HepG2 (cell line): ENCODE measurements at regions not wholly inside any gene's neighbourhood (a gene's known extent, or its start where the extent isn't known, plus 50 kb on each side); places are given as distances from the start of the nearest gene placed in this dataset.

Experiments
- ATAC-seq: fragments of 200-7000 bp; cut with Tn5 transposase; 3 replicates; pipeline ENCODE4 v1.9.1; 2020; ENCODE audit warnings: mild to moderate bottlenecking, moderate library complexity
- BruUV-seq: library from RNA; stranded (reverse); fragments of 400-500 nt; replicated peaks from 2 replicates; lab custom pipeline; 2021; lab: Mats Ljungman, UMichigan
- CTCF ChIA-PET: fragments of 300-600 bp; formaldehyde crosslinking; extraction: SDS; loops from one replicate; lab custom pipeline; 2021; ENCODE audit warnings: low total read pairs, inconsistent platforms, low intra/inter-chr PET ratio; lab: Yijun Ruan, JAX
- POLR2A ChIA-PET: fragments of 350-600 bp; sonication (Branson Sonifier 250); formaldehyde crosslinking; loops from one replicate; lab custom pipeline; 2020; ENCODE audit warnings: antibody characterized with exemption, inconsistent platforms; lab: Yijun Ruan, JAX
- DNase-seq: peaks from one replicate; pipeline ENCODE4 v3.0.0-alpha.2; 2015; ENCODE audit warnings: low spot score
- FAIRE-seq: peaks from 3 replicates; lab custom pipeline; 2011; peaks lifted over from hg19 to GRCh38; lab: Jason Lieb, UNC
- H2AFZ ChIP-seq: one replicate; pipeline ENCODE4 v1.6.1; 2011; ENCODE audit warnings: low read length, inconsistent platforms
- H3K27ac ChIP-seq: fragments of 300-600 bp; 3 replicates; pipeline ENCODE4 v1.8.0; 2011; ENCODE audit warnings: mixed run types, mild to moderate bottlenecking, mixed read lengths, low read length, inconsistent platforms; ENCODE audit not compliant: insufficient read depth; ENCODE audit errors: extremely low read length
- H3K27me3 ChIP-seq, 2 experiments: fragments of 200-600 bp in 1 of 2; 2 replicates in 1 of 2; 3 replicates in 1 of 2; pipeline versions ENCODE4 v1.6.0 to v1.8.0; 2011; ENCODE audit warnings: low read length in 2 of 2, mild to moderate bottlenecking in 2 of 2, moderate library complexity in 2 of 2, inconsistent platforms in 1 of 2; ENCODE audit not compliant: insufficient read depth in 2 of 2, control insufficient read depth in 1 of 2
- H3K36me3 ChIP-seq, 2 experiments: fragments of 200-600 bp in 1 of 2; replicated peaks in 1 of 2; 2 replicates in 1 of 2; 3 replicates in 1 of 2; pipeline versions ENCODE4 v1.5.1 to v1.8.0; 2011; ENCODE audit warnings: low read length in 2 of 2, inconsistent platforms in 1 of 2; ENCODE audit not compliant: insufficient read depth in 2 of 2, control insufficient read depth in 1 of 2
- H3K4me1 ChIP-seq: 2 replicates; pipeline ENCODE4 v1.5.1; 2012; ENCODE audit warnings: low read length, inconsistent platforms; ENCODE audit not compliant: insufficient read depth
- H3K4me2 ChIP-seq: 2 replicates; pipeline ENCODE4 v1.6.0; 2011; ENCODE audit warnings: low read depth, low read length, inconsistent platforms
- H3K4me3 ChIP-seq, 3 experiments: fragments of 200-600 bp in 1 of 3; sonication (generic), shearing (Covaris generic) in 1 of 3; replicated peaks in 1 of 3; 2 replicates each; pipeline ENCODE4 v1.5.1; 2011 to 2016; ENCODE audit warnings: low read length in 3 of 3, inconsistent platforms in 2 of 3, low read depth in 2 of 3, mild to moderate bottlenecking in 2 of 3, control low read depth in 1 of 3, mixed read lengths in 1 of 3; ENCODE audit not compliant: insufficient read depth in 1 of 3
- H3K79me2 ChIP-seq: one replicate; pipeline ENCODE4 v1.6.1; 2011; ENCODE audit warnings: low read length, inconsistent platforms; ENCODE audit not compliant: insufficient read depth
- H3K9ac ChIP-seq: 2 replicates; pipeline ENCODE4 v1.6.0; 2011; ENCODE audit warnings: mild to moderate bottlenecking, low read depth, low read length, inconsistent platforms; ENCODE audit not compliant: insufficient read depth
- H3K9me3 ChIP-seq: 2 replicates; pipeline ENCODE4 v1.5.1; 2012; ENCODE audit warnings: mild to moderate bottlenecking, low read length
- H4K20me1 ChIP-seq: 2 replicates; pipeline ENCODE4 v1.6.0; 2011; ENCODE audit warnings: inconsistent platforms, mild to moderate bottlenecking, low read length, moderate library complexity; ENCODE audit not compliant: insufficient read depth
- CBX1 ChIP-seq: IDR thresholded peaks from one replicate; pipeline ENCODE4 v1.6.1; 2016; ENCODE audit warnings: antibody characterized with exemption, low read depth
- FOXJ3 ChIP-seq: sonication (generic); formaldehyde crosslinking; IDR thresholded peaks from 2 replicates; pipeline ENCODE4 v1.4.0; 2020; ENCODE audit warnings: missing genetic modification reagents, mild to moderate bottlenecking, borderline replicate concordance
- GLI4 ChIP-seq: sonication (generic); formaldehyde crosslinking; IDR thresholded peaks from 2 replicates; pipeline ENCODE4 v1.5.1; 2020; ENCODE audit warnings: missing genetic modification reagents, mild to moderate bottlenecking, moderate library complexity, borderline replicate concordance
- HIVEP1 ChIP-seq: sonication (generic); formaldehyde crosslinking; IDR thresholded peaks from 2 replicates; pipeline ENCODE4 v1.4.0; 2020; ENCODE audit warnings: mild to moderate bottlenecking, missing genetic modification reagents
- HNRNPL ChIP-seq: fragments of 200-400 bp; formaldehyde crosslinking; IDR thresholded peaks from 2 replicates; pipeline ENCODE4 v1.6.1; 2017; ENCODE audit warnings: mild to moderate bottlenecking, low read depth, low read length
- KMT2B ChIP-seq: IDR thresholded peaks from 2 replicates; pipeline ENCODE4 v1.6.1; 2016; ENCODE audit warnings: missing genetic modification reagents, missing compliant biosample characterization
- NR2C2 ChIP-seq: sonication (generic); formaldehyde crosslinking; IDR thresholded peaks from 2 replicates; pipeline ENCODE4 v1.4.0; 2020; ENCODE audit warnings: missing genetic modification reagents, mild to moderate bottlenecking, moderate library complexity, borderline replicate concordance
- PHF20 ChIP-seq: sonication (generic); formaldehyde crosslinking; IDR thresholded peaks from 2 replicates; pipeline ENCODE4 v1.5.0; 2020; ENCODE audit warnings: mild to moderate bottlenecking, missing genetic modification reagents
- RBFOX2 ChIP-seq: fragments of 200-400 bp; formaldehyde crosslinking; IDR thresholded peaks from 2 replicates; pipeline ENCODE4 v1.6.1; 2017; ENCODE audit warnings: low read depth, mild to moderate bottlenecking, low read length
- RELA ChIP-seq: sonication (generic); formaldehyde crosslinking; IDR thresholded peaks from 2 replicates; pipeline ENCODE4 v1.4.0; 2020; ENCODE audit warnings: missing genetic modification reagents
- RFXAP ChIP-seq: sonication (generic); formaldehyde crosslinking; IDR thresholded peaks from 2 replicates; pipeline ENCODE4 v1.4.0; 2020; ENCODE audit warnings: missing genetic modification reagents, borderline replicate concordance
- SIX1 ChIP-seq: sonication (generic); formaldehyde crosslinking; IDR thresholded peaks from 2 replicates; pipeline ENCODE4 v1.4.0; 2020; ENCODE audit warnings: missing genetic modification reagents, borderline replicate concordance
- SMARCE1 ChIP-seq: fragments of 450-650 bp; IDR thresholded peaks from 2 replicates; pipeline ENCODE4 v1.6.1; 2017; ENCODE audit warnings: borderline replicate concordance
- ZNF232 ChIP-seq: sonication (generic); formaldehyde crosslinking; IDR thresholded peaks from 2 replicates; pipeline ENCODE4 v1.4.0; 2020; ENCODE audit warnings: missing genetic modification reagents, borderline replicate concordance
- ZNF33B ChIP-seq: sonication (generic); formaldehyde crosslinking; IDR thresholded peaks from 2 replicates; pipeline ENCODE4 v1.5.1; 2020; ENCODE audit warnings: mild to moderate bottlenecking, missing genetic modification reagents
- ZNF773 ChIP-seq: sonication (generic); formaldehyde crosslinking; IDR thresholded peaks from 2 replicates; pipeline ENCODE4 v1.4.0; 2020; ENCODE audit warnings: missing genetic modification reagents, borderline replicate concordance
- WGBS: methylation state at CpG from one replicate; pipeline ENCODE4 v1.1.6; 2017; ENCODE audit warnings: low lambda C conversion rate; 5-methylcytosine and 5-hydroxymethylcytosine counted together
- in situ Hi-C: cut with HindIII; loops from 2 replicates; pipeline ENCODE4 v1.10.0; 2017; ENCODE audit warnings: low pct_unique_long_range_greater_than_20kb; ENCODE audit not compliant: extremely low pct_ligation_motif_present
- intact Hi-C: fragments of 100-400 bp; cut with micrococcal nuclease; formaldehyde crosslinking; loops from one replicate; pipeline ENCODE4 v1.10.0; 2022; ENCODE audit not compliant: unreplicated experiment

- H3K79me2 ChIP-seq = no peaks in the 10 kb centered on the region
- ChIA-PET CTCF (no interaction called here), POLR2A (no interaction called here)
- H3K9me3 ChIP-seq = no peaks in the 10 kb centered on the region
- DNase-seq (no peak), FAIRE-seq (no peak), ATAC-seq (no peak)
- 0% methylated on average over 6 of the region's 6 CpGs for WGBS
- H3K4me2 ChIP-seq = no peak overlapping the region
- no peaks in the 10 kb centered on the region for H3K4me1 ChIP-seq
- no peaks in the 10 kb centered on the region for H4K20me1 ChIP-seq
- intact Hi-C loops (no loop called here), in situ Hi-C loops (no loop called here)
- no peaks in the 10 kb centered on the region for H3K27me3 ChIP-seq
- H3K36me3 ChIP-seq = no peaks in the 10 kb centered on the region
- H2AFZ ChIP-seq = no peak overlapping the region
- H3K4me3 ChIP-seq = no peak overlapping the region
- H3K27ac ChIP-seq = no peak overlapping the region
- TF ChIP-seq KMT2B (CRISPR knock-in tag) = no peak
- no peak for TF ChIP-seq FOXJ3 (CRISPR knock-in tag)
- TF ChIP-seq NR2C2 (CRISPR knock-in tag) = no peak
- TF ChIP-seq CBX1 = no peak
- no peak for TF ChIP-seq RBFOX2
- TF ChIP-seq RELA (CRISPR knock-in tag) = no peak
- TF ChIP-seq ZNF33B (CRISPR knock-in tag) = no peak
- TF ChIP-seq HNRNPL = no peak
- TF ChIP-seq HIVEP1 (CRISPR knock-in tag) = no peak
- TF ChIP-seq GLI4 (CRISPR knock-in tag) = no peak
- TF ChIP-seq ZNF773 = no peak
- TF ChIP-seq ZNF232 (CRISPR knock-in tag) = no peak
- TF ChIP-seq RFXAP (CRISPR knock-in tag) = no peak
- no peak for TF ChIP-seq SIX1 (CRISPR knock-in tag)
- TF ChIP-seq SMARCE1 = no peak
- TF ChIP-seq PHF20 (CRISPR knock-in tag) = no peak
- BruUV-seq = no TSS peak
- H3K9ac ChIP-seq = no peak overlapping the region
Measured at GRCh38 chrX:39335513-39336235, 534.4 kb downstream of the MID1IP1 start.
